PC-9 (cell line): ENCODE measurements at regions not wholly inside any gene's neighbourhood (a gene's known extent, or its start where the extent isn't known, plus 50 kb on each side); places are given as distances from the start of the nearest gene placed in this dataset.

Experiments used
- BruUV-seq: library from RNA; stranded (reverse); fragments of 400-500 nt; replicated peaks from 2 replicates; lab custom pipeline; 2021; lab: Mats Ljungman, UMichigan
- CTCF ChIA-PET: fragments of 300-600 bp; sonication (Branson Sonifier 250); formaldehyde crosslinking; loops from one replicate; lab custom pipeline; 2022; ENCODE audit warnings: antibody characterized with exemption; lab: Charles Lee
- POLR2A ChIA-PET: fragments of 300-600 bp; sonication (Branson Sonifier 250); formaldehyde crosslinking; loops from one replicate; lab custom pipeline; 2022; ENCODE audit warnings: antibody characterized with exemption; ENCODE audit not compliant: unreplicated experiment; lab: Charles Lee
- DNase-seq, 2 experiments: peaks; one replicate each; pipeline versions ENCODE4 v3.0.0 to v3.0.0-alpha.2; 2015 to 2022; ENCODE audit warnings: mixed read lengths in 1 of 2
- H2AFZ ChIP-seq: fragments of 200-600 bp; sonication (generic); 2 replicates; pipeline ENCODE4 v1.8.1; 2017; ENCODE audit warnings: antibody characterized with exemption
- H3F3A ChIP-seq: fragments of 200-600 bp; sonication (generic); 2 replicates; pipeline ENCODE4 v1.8.1; 2017; ENCODE audit warnings: antibody characterized with exemption, mild to moderate bottlenecking, low read depth; ENCODE audit not compliant: insufficient read depth
- H3K27ac ChIP-seq: fragments of 200-600 bp; sonication (generic); 2 replicates; pipeline ENCODE4 v1.6.1; 2016; ENCODE audit warnings: mixed run types
- H3K27me3 ChIP-seq: fragments of 200-600 bp; sonication (generic); 2 replicates; pipeline ENCODE4 v1.6.1; 2016; ENCODE audit warnings: low read depth, mixed run types; ENCODE audit not compliant: insufficient read depth
- H3K36me3 ChIP-seq: fragments of 200-600 bp; sonication (generic); 2 replicates; pipeline ENCODE4 v1.6.1; 2016; ENCODE audit warnings: low read depth, mixed run types
- H3K4me1 ChIP-seq: fragments of 200-600 bp; sonication (generic); replicated peaks from 2 replicates; pipeline ENCODE4 v1.6.1; 2016; ENCODE audit warnings: mixed run types; ENCODE audit not compliant: insufficient read depth
- H3K4me2 ChIP-seq: fragments of 200-600 bp; sonication (generic); 2 replicates; pipeline ENCODE4 v1.6.1; 2017; ENCODE audit warnings: mixed run types
- H3K4me3 ChIP-seq: fragments of 200-600 bp; sonication (generic); 2 replicates; pipeline ENCODE4 v1.6.1; 2016; ENCODE audit warnings: mixed run types
- H3K79me2 ChIP-seq: fragments of 200-600 bp; sonication (generic); 2 replicates; pipeline ENCODE4 v1.6.1; 2017; ENCODE audit warnings: low read depth, mixed run types
- H3K9me2 ChIP-seq: fragments of 200-600 bp; sonication (generic); 2 replicates; pipeline ENCODE4 v1.8.1; 2017; ENCODE audit warnings: mild to moderate bottlenecking; ENCODE audit not compliant: insufficient read depth
- H3K9me3 ChIP-seq: fragments of 200-600 bp; sonication (generic); 2 replicates; pipeline ENCODE4 v1.8.1; 2016; ENCODE audit warnings: low read depth; ENCODE audit not compliant: insufficient read depth
- H4K20me1 ChIP-seq: fragments of 200-600 bp; sonication (generic); 2 replicates; pipeline ENCODE4 v1.8.1; 2017; ENCODE audit not compliant: insufficient read depth
- CTCF ChIP-seq: fragments of 200-600 bp; sonication (generic); conservative IDR thresholded peaks from 2 replicates; pipeline ENCODE4 v1.6.1; 2017; ENCODE audit warnings: mixed run types, antibody characterized with exemption, mild to moderate bottlenecking, moderate library complexity
- EZH2 ChIP-seq: fragments of 200-600 bp; sonication (generic); IDR thresholded peaks from 2 replicates; pipeline ENCODE4 v1.8.0; 2017; ENCODE audit warnings: antibody characterized with exemption, low read depth
- intact Hi-C: fragments of 100-400 bp; cut with micrococcal nuclease; formaldehyde crosslinking; loops from one replicate; pipeline ENCODE4 v1.10.0; 2022; ENCODE audit not compliant: unreplicated experiment

DNA sequence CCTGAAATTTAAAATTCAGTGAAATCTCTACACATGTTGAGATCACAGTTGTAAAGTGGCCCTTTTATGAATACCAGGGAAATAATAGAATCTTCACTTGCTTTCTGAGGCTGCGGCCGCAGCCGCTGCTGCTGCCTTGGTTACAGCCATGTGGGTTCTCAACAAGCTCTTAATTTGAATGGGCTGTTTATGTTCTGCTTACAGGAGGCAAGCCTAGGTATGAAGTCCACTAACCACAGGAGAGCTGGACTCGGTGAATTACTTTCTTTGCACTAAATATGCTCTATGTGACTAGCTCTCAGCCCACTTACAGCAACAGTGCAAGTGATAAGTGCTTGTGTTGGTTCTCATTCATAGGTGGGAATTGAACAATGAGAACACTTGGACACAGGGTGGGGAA, 410.8 kb downstream of the SFMBT2 start:
- Histone ChIP-seq H3K36me3 (no peaks in the 10 kb centered on the region), H4K20me1 (no peaks in the 10 kb centered on the region), H3K4me1 (no peaks in the 10 kb centered on the region), H2AFZ (no peak overlapping the region), H3K27me3 (peaks cover 9% of the 10 kb centered on the region; the same call in 1 of the 2 replicates), H3K27ac (no peak overlapping the region), H3K4me3 (no peak overlapping the region), H3K9me2 (no peaks in the 10 kb centered on the region), H3K9me3 (no peaks in the 10 kb centered on the region), H3K4me2 (no peak overlapping the region), H3K79me2 (no peaks in the 10 kb centered on the region), H3F3A (no peaks in the 10 kb centered on the region)
- intact Hi-C loops, result no loop called here
- no TSS peak for BruUV-seq
- no peak for TF ChIP-seq CTCF
- TF ChIP-seq EZH2, result no peak
- POLR2A ChIA-PET, result no interaction called here
- DNase-seq, result no peak
- CTCF ChIA-PET, result no interaction called here

DNA sequence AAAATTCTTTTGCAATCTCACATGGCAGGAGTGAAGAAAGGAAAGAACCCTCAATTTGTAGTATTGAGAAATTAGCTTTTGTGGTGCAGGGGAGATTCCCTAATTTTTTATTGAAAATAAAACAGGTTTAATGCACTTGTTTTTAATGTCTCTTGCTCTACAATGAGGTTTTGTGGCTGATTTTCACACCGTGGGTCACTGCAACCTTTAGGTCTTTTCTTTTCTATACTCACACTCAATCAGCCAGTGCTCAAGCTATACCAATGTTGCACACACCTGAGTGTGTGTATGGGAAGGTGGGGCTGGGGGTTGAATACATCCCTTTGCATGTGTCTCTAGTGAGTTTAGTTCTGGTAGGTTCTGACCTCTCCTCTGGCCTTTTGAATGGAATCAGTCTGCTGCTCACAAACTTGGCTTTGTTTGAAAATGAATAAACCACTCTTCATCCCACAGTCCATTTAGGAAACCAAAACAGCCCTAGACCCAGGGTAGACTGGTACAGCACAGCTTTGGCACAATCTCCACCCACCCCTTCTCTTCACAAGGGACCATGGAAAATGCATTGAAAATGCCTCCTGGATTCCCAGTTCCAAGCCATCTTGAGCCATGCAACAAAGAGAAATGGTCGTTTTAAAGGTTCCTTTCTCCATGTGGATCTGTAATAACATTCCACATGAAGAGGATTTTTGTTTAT, 411.5 kb downstream of the SFMBT2 start:
- no TSS peak for BruUV-seq
- Histone ChIP-seq H3K79me2 (no peaks in the 10 kb centered on the region), H4K20me1 (no peaks in the 10 kb centered on the region), H3K36me3 (no peaks in the 10 kb centered on the region), H3K27me3 (peaks cover 9% of the 10 kb centered on the region; the same call in 1 of the 2 replicates), H3K9me2 (no peaks in the 10 kb centered on the region), H3K9me3 (no peaks in the 10 kb centered on the region), H3K4me1 (no peaks in the 10 kb centered on the region), H3F3A (no peaks in the 10 kb centered on the region), H3K27ac (no peak overlapping the region), H3K4me2 (no peak overlapping the region), H2AFZ (no peak overlapping the region), H3K4me3 (no peak overlapping the region)
- POLR2A ChIA-PET, result no interaction called here
- CTCF ChIA-PET, result no interaction called here
- intact Hi-C loops, result no loop called here
- no peak for DNase-seq
- TF ChIP-seq EZH2, result no peak
- no peak for TF ChIP-seq CTCF

DNA sequence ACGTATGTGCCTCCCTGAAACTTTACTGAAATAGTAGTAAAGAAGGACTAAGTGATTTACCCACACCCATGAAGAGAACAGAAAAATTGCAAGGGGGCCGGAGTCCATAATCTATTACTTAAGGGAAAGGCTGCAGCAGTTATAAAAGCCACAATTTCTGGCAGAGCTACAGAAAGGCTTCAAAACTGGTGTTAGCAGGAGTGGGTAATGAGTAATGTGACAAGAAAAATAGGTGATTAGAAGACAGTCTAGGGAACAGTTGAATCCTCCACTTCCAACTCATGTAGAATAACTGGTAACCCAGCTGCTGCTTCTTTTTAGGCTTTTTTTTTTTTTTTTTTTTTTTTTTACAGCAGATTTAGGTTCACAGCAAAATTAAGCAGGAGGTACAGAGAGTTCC, 413.3 kb downstream of the SFMBT2 start:
- peaks cover 9% of the 10 kb centered on the region; the same call in 1 of the 2 replicates for H3K27me3 ChIP-seq
- H3K4me3 ChIP-seq, result no peak overlapping the region
- no peaks in the 10 kb centered on the region for H3K79me2 ChIP-seq
- H4K20me1 ChIP-seq, result no peaks in the 10 kb centered on the region
- H2AFZ ChIP-seq, result no peak overlapping the region
- no peaks in the 10 kb centered on the region for H3K36me3 ChIP-seq
- no peaks in the 10 kb centered on the region for H3K4me1 ChIP-seq
- no peaks in the 10 kb centered on the region for H3K9me2 ChIP-seq
- H3K9me3 ChIP-seq, result no peaks in the 10 kb centered on the region
- H3K4me2 ChIP-seq, result no peak overlapping the region
- no peak for DNase-seq
- TF ChIP-seq EZH2 (no peak), CTCF (no peak)
- CTCF ChIA-PET, result no interaction called here
- no peak overlapping the region for H3K27ac ChIP-seq
- intact Hi-C loops, result no loop called here
- H3F3A ChIP-seq, result no peaks in the 10 kb centered on the region
- POLR2A ChIA-PET, result no interaction called here
- BruUV-seq, result no TSS peak
